Tibial nerve (tissue), 4 donors: ENCODE measurements at regions not wholly inside any gene's neighbourhood (a gene's known extent, or its start where the extent isn't known, plus 50 kb on each side); places are given as distances from the start of the nearest gene placed in this dataset.

ENCODE experiments used
- CTCF ChIP-seq, 5 experiments: fragments of 200-600 bp in 3 of 5; fragments of 450-650 bp in 2 of 5; sonication (generic) in 3 of 5; IDR thresholded peaks; one replicate each; pipeline ENCODE4 v1.5.1; 2016 to 2019; ENCODE audit warnings: antibody characterized with exemption in 5 of 5, mild to moderate bottlenecking in 3 of 5, moderate library complexity in 2 of 5
- EP300 ChIP-seq, 2 donors: sonication (generic); formaldehyde crosslinking; IDR thresholded peaks; one replicate each; pipeline ENCODE4 v1.6.1; 2017; ENCODE audit warnings: antibody characterized with exemption in 2 of 2, mild to moderate bottlenecking in 1 of 2

GRCh38 chr9:103721056-103721455 is 373.1 kb upstream of the SMC2 start:
- TF ChIP-seq CTCF (IDR thresholded peaks at IDR 0.05) (no peak), EP300 (IDR thresholded peaks at IDR 0.05) (no peak)
